ENCODE measurements at regions not wholly inside any gene's neighbourhood (a gene's known extent, or its start where the extent isn't known, plus 50 kb on each side); places are given as distances from the start of the nearest gene placed in this dataset.

- no peak for TF ChIP-seq POLR2A (IDR thresholded peaks at IDR 0.05)
- TF ChIP-seq, protein P1, sequence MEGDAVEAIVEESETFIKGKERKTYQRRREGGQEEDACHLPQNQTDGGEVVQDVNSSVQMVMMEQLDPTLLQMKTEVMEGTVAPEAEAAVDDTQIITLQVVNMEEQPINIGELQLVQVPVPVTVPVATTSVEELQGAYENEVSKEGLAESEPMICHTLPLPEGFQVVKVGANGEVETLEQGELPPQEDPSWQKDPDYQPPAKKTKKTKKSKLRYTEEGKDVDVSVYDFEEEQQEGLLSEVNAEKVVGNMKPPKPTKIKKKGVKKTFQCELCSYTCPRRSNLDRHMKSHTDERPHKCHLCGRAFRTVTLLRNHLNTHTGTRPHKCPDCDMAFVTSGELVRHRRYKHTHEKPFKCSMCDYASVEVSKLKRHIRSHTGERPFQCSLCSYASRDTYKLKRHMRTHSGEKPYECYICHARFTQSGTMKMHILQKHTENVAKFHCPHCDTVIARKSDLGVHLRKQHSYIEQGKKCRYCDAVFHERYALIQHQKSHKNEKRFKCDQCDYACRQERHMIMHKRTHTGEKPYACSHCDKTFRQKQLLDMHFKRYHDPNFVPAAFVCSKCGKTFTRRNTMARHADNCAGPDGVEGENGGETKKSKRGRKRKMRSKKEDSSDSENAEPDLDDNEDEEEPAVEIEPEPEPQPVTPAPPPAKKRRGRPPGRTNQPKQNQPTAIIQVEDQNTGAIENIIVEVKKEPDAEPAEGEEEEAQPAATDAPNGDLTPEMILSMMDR (IDR thresholded peaks at IDR 0.05), result no peak
Observed at GRCh38 chr5:123875561-123876275, 363.7 kb downstream of the CSNK1G3 start.
